Transverse colon (tissue), 4 donors: ENCODE measurements at regions not wholly inside any gene's neighbourhood (a gene's known extent, or its start where the extent isn't known, plus 50 kb on each side); places are given as distances from the start of the nearest gene placed in this dataset.

Experiments
- EP300 ChIP-seq: sonication (generic); formaldehyde crosslinking; IDR thresholded peaks from one replicate; pipeline ENCODE4 v1.6.1; 2017; ENCODE audit warnings: antibody characterized with exemption, low read depth
- POLR2A ChIP-seq: fragments of 450-650 bp; IDR thresholded peaks from one replicate; pipeline ENCODE4 v1.6.1; 2016; ENCODE audit warnings: antibody characterized with exemption, mild to moderate bottlenecking, moderate library complexity
- POLR2AphosphoS5 ChIP-seq, 3 donors: sonication (generic); formaldehyde crosslinking; IDR thresholded peaks; one replicate each; pipeline ENCODE4 v1.6.1; 2016; ENCODE audit warnings: antibody characterized with exemption in 3 of 3
- TF ChIP-seq, protein P1 (sequence below), 5 experiments: fragments of 200-600 bp in 3 of 5; fragments of 450-650 bp in 2 of 5; sonication (generic) in 3 of 5; IDR thresholded peaks; 1 replicate in 2 of 5; 2 replicates in 3 of 5; pipeline ENCODE4 v1.5.1; 2016 to 2017; ENCODE audit warnings: antibody characterized with exemption in 5 of 5, inconsistent platforms in 3 of 5, mild to moderate bottlenecking in 2 of 5, moderate library complexity in 1 of 5

DNA sequence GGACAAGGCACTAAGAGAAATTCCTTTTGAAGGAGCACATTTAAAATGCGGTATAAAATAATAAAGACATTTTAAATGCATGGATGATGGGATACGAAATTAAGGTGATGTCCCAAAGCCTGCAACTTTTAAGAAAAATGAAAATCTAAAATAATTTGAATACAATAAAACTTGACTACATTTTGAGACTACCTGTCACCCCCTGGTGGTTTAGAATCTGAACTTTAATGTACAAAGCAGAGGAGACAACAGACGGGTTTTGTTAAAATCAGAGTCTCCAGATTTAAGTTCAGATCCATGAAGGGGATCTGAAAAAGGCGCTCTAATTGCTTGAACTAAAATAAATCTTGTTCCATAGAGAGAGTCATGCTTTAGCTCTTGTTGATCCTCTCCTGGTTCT, 1129.3 kb upstream of the PCDH20 start:
- TF ChIP-seq, protein P1, sequence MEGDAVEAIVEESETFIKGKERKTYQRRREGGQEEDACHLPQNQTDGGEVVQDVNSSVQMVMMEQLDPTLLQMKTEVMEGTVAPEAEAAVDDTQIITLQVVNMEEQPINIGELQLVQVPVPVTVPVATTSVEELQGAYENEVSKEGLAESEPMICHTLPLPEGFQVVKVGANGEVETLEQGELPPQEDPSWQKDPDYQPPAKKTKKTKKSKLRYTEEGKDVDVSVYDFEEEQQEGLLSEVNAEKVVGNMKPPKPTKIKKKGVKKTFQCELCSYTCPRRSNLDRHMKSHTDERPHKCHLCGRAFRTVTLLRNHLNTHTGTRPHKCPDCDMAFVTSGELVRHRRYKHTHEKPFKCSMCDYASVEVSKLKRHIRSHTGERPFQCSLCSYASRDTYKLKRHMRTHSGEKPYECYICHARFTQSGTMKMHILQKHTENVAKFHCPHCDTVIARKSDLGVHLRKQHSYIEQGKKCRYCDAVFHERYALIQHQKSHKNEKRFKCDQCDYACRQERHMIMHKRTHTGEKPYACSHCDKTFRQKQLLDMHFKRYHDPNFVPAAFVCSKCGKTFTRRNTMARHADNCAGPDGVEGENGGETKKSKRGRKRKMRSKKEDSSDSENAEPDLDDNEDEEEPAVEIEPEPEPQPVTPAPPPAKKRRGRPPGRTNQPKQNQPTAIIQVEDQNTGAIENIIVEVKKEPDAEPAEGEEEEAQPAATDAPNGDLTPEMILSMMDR (IDR thresholded peaks at IDR 0.05) = no peak
- TF ChIP-seq POLR2A (no peak), POLR2AphosphoS5 (IDR thresholded peaks at IDR 0.05) (no peak), EP300 (no peak)
